Central memory CD8-positive, alpha-beta T cell (primary cell): ENCODE measurements at regions not wholly inside any gene's neighbourhood (a gene's known extent, or its start where the extent isn't known, plus 50 kb on each side); places are given as distances from the start of the nearest gene placed in this dataset.

Experiments used
- ATAC-seq: fragments of 150-1000 bp; cut with Tn5 transposase; replicated peaks from 2 replicates; pipeline ENCODE4 v1.10.0; 2022; ENCODE audit warnings: mild to moderate bottlenecking, moderate FRiP score, moderate number of reproducible peaks; ENCODE audit not compliant: poor library complexity, severe bottlenecking; ENCODE audit errors: extremely low read depth
- DNase-seq, 2 donors: peaks; one replicate each; pipeline ENCODE4 v3.0.0; 2021; ENCODE audit warnings: low spot score in 2 of 2
- H3K27ac Mint-ChIP-seq: one replicate; pipeline ENCODE4 v1.8.0; 2022; ENCODE audit warnings: low read depth, mild to moderate bottlenecking, moderate library complexity, mixed read lengths
- H3K27me3 Mint-ChIP-seq: one replicate; pipeline ENCODE4 v1.8.0; 2022; ENCODE audit warnings: mixed read lengths
- H3K36me3 Mint-ChIP-seq: one replicate; pipeline ENCODE4 v1.8.0; 2022; ENCODE audit warnings: mild to moderate bottlenecking, moderate library complexity, mixed read lengths; ENCODE audit not compliant: insufficient read depth
- H3K4me1 Mint-ChIP-seq: one replicate; pipeline ENCODE4 v1.8.0; 2022; ENCODE audit warnings: mixed read lengths
- H3K4me3 Mint-ChIP-seq: one replicate; pipeline ENCODE4 v1.8.0; 2022; ENCODE audit warnings: mild to moderate bottlenecking, moderate library complexity, mixed read lengths
- H3K9me3 Mint-ChIP-seq: one replicate; pipeline ENCODE4 v1.8.0; 2022; ENCODE audit warnings: mixed read lengths

GRCh38 chrY:13069111-13069510 lies 164.4 kb downstream of the DDX3Y start:
- no peak for ATAC-seq
- H3K27ac Mint-ChIP-seq: no peak overlapping the region
- no peak for DNase-seq
- peaks cover 6% of the 10 kb centered on the region for H3K9me3 Mint-ChIP-seq
- H3K27me3 Mint-ChIP-seq: no peaks in the 10 kb centered on the region
- H3K4me3 Mint-ChIP-seq: no peak overlapping the region
- H3K36me3 Mint-ChIP-seq: no peaks in the 10 kb centered on the region
- H3K4me1 Mint-ChIP-seq: no peaks in the 10 kb centered on the region

- no peak for ATAC-seq
- Mint-ChIP-seq H3K27me3 (no peaks in the 10 kb centered on the region), H3K4me3 (no peak overlapping the region), H3K4me1 (no peaks in the 10 kb centered on the region), H3K27ac (no peak overlapping the region), H3K36me3 (no peaks in the 10 kb centered on the region), H3K9me3 (no peaks in the 10 kb centered on the region)
- DNase-seq: no peak
These were observed 178.1 kb downstream of the DDX3Y start for GRCh38 chrY:13082748-13083147.

GRCh38 chrY:13091575-13091974 lies 186.9 kb downstream of the DDX3Y start:
- ATAC-seq (no peak), DNase-seq (no peak)
- peaks cover 10% of the 10 kb centered on the region for H3K4me1 Mint-ChIP-seq
- H3K9me3 Mint-ChIP-seq: peaks cover 10% of the 10 kb centered on the region
- H3K4me3 Mint-ChIP-seq: no peak overlapping the region
- H3K27ac Mint-ChIP-seq: no peak overlapping the region
- peaks cover 35% of the 10 kb centered on the region for H3K27me3 Mint-ChIP-seq
- H3K36me3 Mint-ChIP-seq: no peaks in the 10 kb centered on the region

- no peak overlapping the region for H3K27ac Mint-ChIP-seq
- H3K9me3 Mint-ChIP-seq: peaks cover 10% of the 10 kb centered on the region
- H3K36me3 Mint-ChIP-seq: no peaks in the 10 kb centered on the region
- no peak for DNase-seq
- H3K4me1 Mint-ChIP-seq: peaks cover 10% of the 10 kb centered on the region
- H3K4me3 Mint-ChIP-seq: no peak overlapping the region
- H3K27me3 Mint-ChIP-seq: peaks cover 49% of the 10 kb centered on the region
- ATAC-seq: no peak
These were observed 188.3 kb downstream of the DDX3Y start for GRCh38 chrY:13092986-13093385.

- ATAC-seq: no peak
- no peak for DNase-seq
- peaks cover 54% of the 10 kb centered on the region for H3K27me3 Mint-ChIP-seq
- H3K36me3 Mint-ChIP-seq: no peaks in the 10 kb centered on the region
- H3K4me1 Mint-ChIP-seq: peaks cover 10% of the 10 kb centered on the region
- no peak overlapping the region for H3K4me3 Mint-ChIP-seq
- no peak overlapping the region for H3K27ac Mint-ChIP-seq
- H3K9me3 Mint-ChIP-seq: peaks cover 13% of the 10 kb centered on the region
These were observed 188.8 kb downstream of the DDX3Y start for GRCh38 chrY:13093461-13093860.

- Mint-ChIP-seq H3K36me3 (no peaks in the 10 kb centered on the region), H3K27me3 (peaks cover 64% of the 10 kb centered on the region), H3K4me3 (no peak overlapping the region), H3K27ac (no peak overlapping the region), H3K9me3 (peaks cover 13% of the 10 kb centered on the region), H3K4me1 (peaks cover 10% of the 10 kb centered on the region)
- DNase-seq (no peak), ATAC-seq (peak; percentile 65)
These were observed 189.7 kb downstream of the DDX3Y start for GRCh38 chrY:13094411-13094810.

- no peak for DNase-seq
- ATAC-seq: no peak
- Mint-ChIP-seq H3K4me1 (peaks cover 10% of the 10 kb centered on the region), H3K9me3 (peaks cover 13% of the 10 kb centered on the region), H3K36me3 (no peaks in the 10 kb centered on the region), H3K27me3 (peaks cover 70% of the 10 kb centered on the region), H3K27ac (no peak overlapping the region), H3K4me3 (no peak overlapping the region)
These were observed 190.4 kb downstream of the DDX3Y start for GRCh38 chrY:13094904-13095600.

GRCh38 chrY:13126881-13127456 lies 222.3 kb downstream of the DDX3Y start:
- Mint-ChIP-seq H3K27ac (no peak overlapping the region), H3K4me3 (no peak overlapping the region), H3K9me3 (no peaks in the 10 kb centered on the region), H3K36me3 (peaks cover 1% of the 10 kb centered on the region), H3K27me3 (peaks cover 37% of the 10 kb centered on the region), H3K4me1 (peaks cover 6% of the 10 kb centered on the region)
- no peak for ATAC-seq
- no peak for DNase-seq

- Mint-ChIP-seq H3K27me3 (peaks cover 32% of the 10 kb centered on the region), H3K4me1 (peaks cover 6% of the 10 kb centered on the region), H3K27ac (no peak overlapping the region), H3K9me3 (no peaks in the 10 kb centered on the region), H3K36me3 (peaks cover 1% of the 10 kb centered on the region), H3K4me3 (no peak overlapping the region)
- ATAC-seq (no peak), DNase-seq (no peak)
These were observed 222.8 kb downstream of the DDX3Y start for GRCh38 chrY:13127476-13127875.

GRCh38 chrY:13149148-13149547 lies 244.5 kb downstream of the DDX3Y start:
- peaks cover 2% of the 10 kb centered on the region for H3K36me3 Mint-ChIP-seq
- H3K4me1 Mint-ChIP-seq: peaks cover 12% of the 10 kb centered on the region
- DNase-seq: no peak
- H3K9me3 Mint-ChIP-seq: no peaks in the 10 kb centered on the region
- no peaks in the 10 kb centered on the region for H3K27me3 Mint-ChIP-seq
- peak; percentile 36 for ATAC-seq
- peak overlapping the region; percentile 79 for H3K27ac Mint-ChIP-seq
- peak overlapping the region; percentile 69 for H3K4me3 Mint-ChIP-seq

GRCh38 chrY:13167698-13168097 lies 263.0 kb downstream of the DDX3Y start:
- Mint-ChIP-seq H3K4me1 (no peaks in the 10 kb centered on the region), H3K9me3 (peaks cover 7% of the 10 kb centered on the region), H3K36me3 (peaks cover 2% of the 10 kb centered on the region), H3K4me3 (no peak overlapping the region), H3K27ac (no peak overlapping the region), H3K27me3 (peaks cover 9% of the 10 kb centered on the region)
- ATAC-seq (no peak), DNase-seq (no peak)

- DNase-seq (no peak), ATAC-seq (no peak)
- peaks cover 1% of the 10 kb centered on the region for H3K9me3 Mint-ChIP-seq
- peaks cover 2% of the 10 kb centered on the region for H3K36me3 Mint-ChIP-seq
- H3K4me3 Mint-ChIP-seq: no peak overlapping the region
- peaks cover 9% of the 10 kb centered on the region for H3K27me3 Mint-ChIP-seq
- no peak overlapping the region for H3K27ac Mint-ChIP-seq
- no peaks in the 10 kb centered on the region for H3K4me1 Mint-ChIP-seq
These were observed 263.6 kb downstream of the DDX3Y start for GRCh38 chrY:13168257-13168656.
